Fibroblast of skin of back (primary cell): ENCODE measurements at regions not wholly inside any gene's neighbourhood (a gene's known extent, or its start where the extent isn't known, plus 50 kb on each side); places are given as distances from the start of the nearest gene placed in this dataset.

Experiments used
- DNase-seq: peaks from one replicate; pipeline ENCODE4 v3.0.0-alpha.2; 2013

DNA sequence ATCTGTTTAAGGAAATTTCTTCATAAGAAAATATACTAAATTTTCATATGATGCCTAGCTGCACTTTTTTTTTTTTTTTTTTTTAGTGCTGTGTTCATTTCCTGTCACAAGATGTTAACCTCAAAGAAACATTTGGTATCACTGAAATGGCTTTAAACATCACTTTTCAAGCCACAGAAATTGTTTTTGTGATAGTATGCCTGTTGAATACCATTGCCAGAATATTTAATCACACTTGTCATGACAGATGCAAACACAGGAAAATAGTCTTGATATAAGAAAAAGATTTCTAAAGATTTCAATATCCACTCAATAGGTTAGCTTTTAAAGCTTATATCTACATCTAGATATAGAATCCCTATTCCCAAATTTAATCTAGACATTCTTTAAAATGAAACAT, 608.5 kb upstream of the AGTR1 start:
- peak; percentile 29 for DNase-seq

DNA sequence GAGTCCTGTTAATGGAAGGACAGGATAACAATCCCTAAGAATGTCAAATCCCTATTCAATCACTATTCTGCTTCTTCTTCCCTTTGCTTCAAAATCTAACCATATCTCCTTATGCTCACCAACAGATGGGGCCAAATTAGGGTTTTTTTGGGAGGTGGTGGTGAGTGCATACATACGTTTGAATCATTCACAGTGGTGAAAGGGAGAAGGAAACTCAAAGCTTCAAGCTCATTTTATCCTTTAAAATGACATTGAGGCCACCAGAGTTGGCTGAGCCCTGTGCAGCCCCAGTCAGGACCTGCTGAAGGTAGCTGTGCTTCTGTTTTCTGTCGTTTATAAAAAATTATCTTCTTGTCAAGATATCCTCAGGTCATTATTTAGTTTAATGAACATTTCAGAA, 607.5 kb upstream of the AGTR1 start:
- no peak for DNase-seq

DNA sequence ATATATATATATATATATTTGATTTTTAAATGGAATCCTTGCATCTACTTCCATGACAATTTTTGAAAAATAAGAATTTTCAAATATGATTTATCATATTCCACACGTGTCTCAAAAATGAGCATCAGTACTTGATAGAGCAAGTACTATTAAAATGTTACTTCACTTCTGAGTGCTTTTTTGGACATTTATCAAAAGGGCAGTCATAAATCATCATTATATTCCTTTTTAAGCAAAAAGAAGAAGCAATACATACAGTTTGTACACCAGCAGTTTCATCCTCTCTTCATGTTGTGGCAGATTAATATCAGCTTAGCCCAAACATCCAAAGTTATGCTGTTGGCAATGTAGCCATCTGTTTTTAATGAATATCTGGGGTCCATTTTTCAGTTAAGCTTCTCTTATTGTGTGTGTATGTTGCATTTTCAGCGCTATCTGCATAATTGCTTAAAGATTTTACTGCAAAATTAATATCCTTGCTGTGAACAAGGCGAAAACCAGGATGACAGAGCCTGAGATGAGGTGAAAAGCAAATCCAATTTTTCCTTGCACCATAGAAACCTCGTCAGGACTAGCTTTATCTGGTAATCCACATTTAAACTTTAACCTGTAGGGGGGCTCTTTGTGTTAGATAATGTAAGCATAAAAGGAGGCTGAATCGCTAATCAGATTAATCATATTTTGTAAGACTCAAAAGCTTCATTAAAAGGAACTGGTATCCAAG, 604.9 kb upstream of the AGTR1 start:
- no peak for DNase-seq

DNA sequence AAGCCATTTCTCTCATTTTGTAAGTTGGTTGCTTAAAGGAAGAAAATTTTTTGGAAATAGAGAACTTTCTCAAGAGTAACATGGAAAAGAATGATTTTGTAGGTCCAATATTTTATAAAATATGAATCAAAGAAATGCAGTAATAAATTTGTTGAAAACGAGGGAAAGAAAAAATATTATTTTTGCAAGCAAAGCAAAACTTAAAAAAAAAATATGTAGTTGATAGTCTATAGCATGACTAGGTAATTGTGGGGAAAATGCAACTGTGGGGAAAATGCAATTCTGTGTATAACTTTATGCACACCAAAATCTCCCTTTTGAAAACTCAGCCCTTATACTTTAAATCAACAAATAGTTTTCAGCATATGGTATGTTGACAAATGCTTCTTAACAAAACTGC, 604.0 kb upstream of the AGTR1 start:
- no peak for DNase-seq

DNA sequence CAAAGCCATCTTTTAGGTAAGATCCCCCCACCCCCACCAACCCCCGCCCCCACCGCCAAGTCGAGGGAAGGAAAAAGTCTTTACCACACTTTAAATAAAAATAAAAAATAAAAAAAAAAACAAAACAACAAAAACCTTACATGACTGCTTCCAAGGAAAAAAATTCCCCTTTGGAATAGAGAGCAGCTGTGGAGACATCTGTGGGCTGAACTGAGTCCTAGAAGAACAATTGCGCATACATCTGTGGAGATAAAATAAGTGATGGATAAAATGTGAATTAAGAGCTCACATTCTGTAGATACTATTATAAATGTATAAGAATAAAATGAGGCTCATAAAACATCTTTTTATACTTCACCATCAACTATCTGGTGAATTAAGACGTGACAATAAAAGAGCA, 601.7 kb upstream of the AGTR1 start:
- no peak for DNase-seq

DNA sequence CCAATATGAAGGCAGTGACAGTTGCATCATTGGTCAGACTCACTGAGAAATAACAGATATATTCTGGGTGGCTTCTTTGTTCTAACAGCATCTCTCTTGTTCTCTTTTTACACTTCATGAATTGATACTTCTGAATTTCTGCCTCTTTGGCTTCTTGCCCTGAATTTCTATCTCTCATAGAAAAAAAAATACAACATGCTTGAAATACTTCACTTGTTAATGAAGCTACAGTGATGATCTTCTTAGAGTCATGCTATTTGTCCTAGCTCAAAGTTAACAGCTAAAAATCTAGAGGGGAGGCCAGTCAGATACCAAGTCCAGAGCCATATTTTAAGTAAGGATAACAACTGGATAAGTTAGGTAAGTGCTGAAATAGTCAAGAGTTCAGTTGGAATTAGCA, 597.2 kb upstream of the AGTR1 start:
- DNase-seq, result peak; percentile 57

DNA sequence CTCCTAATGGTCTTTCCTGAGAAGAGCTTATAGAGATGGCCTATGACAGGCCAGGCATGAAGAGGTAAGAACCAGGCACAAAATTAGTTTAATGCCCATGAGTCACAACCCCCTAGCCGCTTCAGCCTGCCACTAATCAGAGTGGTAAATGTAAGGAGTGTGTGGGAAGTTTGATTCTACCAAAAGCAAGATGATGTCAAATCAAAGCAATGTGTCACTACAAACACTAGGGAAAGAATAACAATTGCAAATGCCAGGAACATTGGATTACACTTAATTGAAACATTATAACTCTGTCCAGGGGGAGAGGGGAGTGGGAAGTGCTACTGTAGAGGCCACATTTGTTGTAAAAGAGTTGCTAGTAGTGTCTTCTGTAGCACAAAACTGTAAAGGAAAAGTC, 596.6 kb upstream of the AGTR1 start:
- DNase-seq, result peak; percentile 91

DNA sequence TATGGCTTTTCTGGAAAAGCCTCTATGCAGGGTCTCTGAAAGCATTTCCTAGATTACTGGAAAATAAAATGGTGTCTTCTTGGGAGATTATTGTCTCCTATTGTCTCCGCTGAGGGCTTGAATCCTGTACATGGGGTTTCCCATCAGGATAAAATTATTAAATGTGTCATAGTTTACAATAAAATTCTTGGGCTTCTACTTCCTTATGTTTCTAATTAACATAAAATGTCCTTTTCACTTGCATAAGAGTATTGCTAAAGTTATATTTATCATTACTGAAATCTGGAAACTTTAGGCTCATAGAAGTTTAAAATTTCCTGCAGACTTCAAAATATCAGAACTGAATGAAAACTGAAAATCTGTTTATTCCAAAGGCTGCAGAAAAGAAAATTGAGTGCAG, 595.5 kb upstream of the AGTR1 start:
- DNase-seq, result peak; percentile 39

DNA sequence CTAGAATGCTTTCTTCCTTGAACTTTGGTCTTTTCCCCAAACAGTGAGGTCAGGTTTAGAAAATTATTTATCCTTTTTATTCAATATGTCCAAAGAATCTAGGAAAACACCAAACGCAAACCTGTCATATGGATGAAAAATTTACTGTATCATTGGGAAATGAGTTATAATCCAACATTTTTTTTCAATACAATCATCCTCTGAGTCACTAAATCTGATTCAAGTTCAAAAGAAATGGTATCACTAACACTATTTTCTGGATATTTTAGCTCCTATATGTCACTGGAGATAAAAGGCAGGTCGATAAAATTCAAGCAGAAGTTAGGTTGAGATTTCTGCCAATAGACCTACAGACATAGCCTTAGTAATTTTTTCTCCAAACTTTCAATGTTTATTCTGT, 591.6 kb upstream of the AGTR1 start:
- DNase-seq, result peak; percentile 22

DNA sequence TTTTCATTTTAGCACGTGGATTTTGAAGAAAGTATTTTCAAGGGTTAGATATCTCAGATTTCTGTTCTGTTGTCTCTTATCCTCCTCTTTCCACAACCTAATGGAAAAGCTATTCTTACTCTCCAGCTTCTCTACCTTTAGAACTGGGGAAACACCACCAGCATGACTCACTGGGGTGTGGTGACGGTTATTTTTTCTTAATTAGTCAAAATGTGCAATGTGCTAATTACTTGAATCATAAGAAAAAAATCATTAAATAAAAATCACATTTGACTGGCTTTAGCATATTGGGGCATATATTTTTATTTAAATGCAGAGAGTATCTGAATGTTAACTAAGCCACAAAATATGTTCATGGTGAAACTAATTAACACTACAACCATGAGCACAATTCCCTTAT, 570.7 kb upstream of the AGTR1 start:
- no peak for DNase-seq

DNA sequence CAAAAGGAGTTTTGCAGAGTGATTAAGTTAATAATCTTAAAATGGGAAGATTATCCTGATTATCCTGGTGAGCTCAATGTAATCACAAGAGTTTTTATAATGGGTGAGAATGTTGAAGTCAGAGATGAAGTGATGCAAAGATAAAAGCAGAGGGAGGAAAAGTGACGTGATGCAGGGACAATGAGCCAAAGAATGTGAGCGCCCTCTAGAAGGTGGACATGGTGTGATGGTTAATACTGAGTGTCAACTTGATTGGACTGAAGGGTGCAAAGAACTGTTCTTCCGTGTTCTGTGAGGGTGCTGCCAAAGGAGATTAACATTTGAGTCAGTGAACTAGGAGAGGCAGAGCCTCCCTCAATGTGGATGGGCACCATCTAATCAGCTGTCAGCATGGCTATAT, 569.6 kb upstream of the AGTR1 start:
- DNase-seq, result no peak

DNA sequence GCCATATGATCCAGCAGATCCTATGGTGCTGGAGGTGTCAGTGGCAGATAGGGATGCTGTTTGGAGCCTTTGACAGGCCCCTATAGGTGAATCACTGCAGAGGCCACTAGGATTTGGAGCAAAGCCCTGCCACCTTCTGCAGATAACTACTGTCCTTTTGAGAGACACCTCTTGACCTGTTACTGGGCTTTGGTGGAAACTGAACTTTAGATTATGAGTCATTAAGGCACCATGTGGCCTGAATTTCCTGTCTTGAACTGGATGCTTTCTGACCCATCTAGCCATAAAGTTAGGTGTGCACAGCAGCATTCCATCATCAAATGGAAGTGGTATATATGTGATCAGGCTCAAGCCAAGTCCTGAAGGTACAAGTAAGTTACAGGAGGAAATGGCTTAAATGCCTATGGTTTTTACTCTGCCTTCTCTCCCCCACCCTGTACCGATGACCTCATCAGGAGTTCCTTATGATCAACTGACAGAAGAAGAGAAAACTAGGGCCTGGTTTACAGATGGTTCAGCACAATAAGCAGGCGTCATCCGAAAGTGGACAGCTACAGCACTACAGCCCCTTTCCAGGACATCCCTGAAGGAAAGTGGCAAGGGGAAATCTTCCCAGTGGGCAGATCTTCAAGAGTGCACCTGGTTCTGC, 565.6 kb upstream of the AGTR1 start:
- peak; percentile 36 for DNase-seq

DNA sequence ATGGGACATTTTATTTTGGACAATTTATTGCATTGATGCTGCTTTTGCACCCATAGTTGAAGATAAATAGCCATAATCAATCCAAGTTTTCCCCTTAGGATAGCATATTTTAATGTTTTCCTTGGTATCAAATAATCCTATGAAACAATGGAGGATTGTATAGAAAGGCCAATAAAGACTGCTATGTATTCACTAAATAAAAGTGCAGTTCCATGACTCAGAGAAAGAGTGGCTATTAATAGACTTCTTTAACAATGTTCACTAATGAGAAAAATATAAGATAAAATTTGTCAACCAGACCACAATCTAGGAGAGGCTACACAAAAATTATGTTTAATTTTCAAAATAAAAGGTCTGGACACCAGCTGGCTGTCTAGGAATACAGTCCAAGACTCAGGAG, 560.9 kb upstream of the AGTR1 start:
- no peak for DNase-seq

DNA sequence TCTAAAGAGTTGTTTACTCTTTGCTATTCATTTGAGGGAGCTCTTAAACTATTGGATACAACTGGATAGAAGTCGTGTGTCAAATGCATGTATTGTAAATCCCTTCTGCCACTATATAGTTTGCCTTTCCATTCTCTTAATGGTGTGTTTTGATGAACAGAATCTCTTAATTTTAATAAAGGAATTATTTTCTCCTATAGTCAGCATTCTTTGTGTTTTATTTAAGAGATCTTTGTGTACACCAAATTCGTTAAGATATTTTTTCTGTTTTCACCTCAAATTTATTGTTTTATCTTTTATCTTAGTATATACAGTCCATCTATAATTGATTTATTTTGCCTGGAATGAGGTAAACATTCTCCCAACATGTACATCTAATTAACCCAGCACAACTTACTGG, 551.5 kb upstream of the AGTR1 start:
- no peak for DNase-seq

DNA sequence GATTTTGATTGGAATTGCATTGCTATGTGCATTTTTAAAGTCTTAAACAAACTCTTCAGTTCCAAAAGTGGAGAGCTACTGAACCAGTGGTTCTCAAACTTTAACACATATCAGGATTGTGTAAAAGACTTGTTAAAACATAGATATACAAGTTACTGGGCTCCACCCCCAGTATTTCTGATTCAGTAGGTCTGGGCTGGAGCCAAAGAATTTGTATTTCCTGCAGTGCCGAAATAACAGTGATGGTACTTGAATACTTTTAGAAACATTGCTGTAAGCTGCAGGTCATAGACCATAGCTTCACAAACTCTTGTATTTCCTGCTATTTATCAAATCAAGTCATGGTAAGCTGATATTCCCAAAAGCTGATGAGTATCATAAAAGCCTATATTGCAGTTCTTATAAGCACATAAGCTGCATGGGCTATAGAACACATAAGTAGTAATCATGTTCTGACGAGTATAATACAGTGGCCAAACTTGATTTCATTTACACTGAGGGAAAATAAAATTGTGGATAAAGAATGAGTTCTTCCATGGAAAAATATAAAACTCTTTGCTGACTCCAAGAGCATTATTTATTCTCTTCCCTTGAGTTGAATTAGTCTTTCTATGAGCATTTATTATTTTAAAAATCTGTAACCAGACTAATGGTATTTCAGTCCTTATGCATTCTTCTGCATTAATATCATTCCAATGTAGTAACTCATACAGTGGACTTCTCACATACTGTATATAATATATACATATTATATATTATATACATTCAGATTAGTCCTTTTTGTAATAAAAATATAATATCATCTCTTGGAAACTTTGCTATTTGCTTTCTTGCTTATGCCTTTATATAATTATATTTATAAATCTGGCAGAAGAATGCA, 550.5 kb upstream of the AGTR1 start:
- DNase-seq, result peak; percentile 89

DNA sequence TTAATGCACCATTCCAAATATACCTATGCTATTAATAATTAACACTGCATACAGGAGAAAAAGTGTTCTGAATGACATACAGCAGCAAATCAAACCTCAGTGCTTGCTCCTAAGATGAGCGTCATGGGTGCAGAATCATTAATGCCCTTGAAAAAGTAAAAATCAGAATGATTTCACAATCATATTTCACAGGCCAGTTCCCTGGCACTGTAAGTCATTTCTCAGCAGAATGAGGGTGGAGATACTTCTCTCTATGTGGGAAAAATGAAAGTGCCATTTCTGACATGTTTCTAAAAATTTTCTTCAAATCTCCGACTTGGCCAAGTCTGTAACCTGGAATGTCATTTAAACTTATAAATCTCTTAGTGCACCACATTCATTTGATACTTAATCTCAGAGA, 549.8 kb upstream of the AGTR1 start:
- DNase-seq, result peak; percentile 15

DNA sequence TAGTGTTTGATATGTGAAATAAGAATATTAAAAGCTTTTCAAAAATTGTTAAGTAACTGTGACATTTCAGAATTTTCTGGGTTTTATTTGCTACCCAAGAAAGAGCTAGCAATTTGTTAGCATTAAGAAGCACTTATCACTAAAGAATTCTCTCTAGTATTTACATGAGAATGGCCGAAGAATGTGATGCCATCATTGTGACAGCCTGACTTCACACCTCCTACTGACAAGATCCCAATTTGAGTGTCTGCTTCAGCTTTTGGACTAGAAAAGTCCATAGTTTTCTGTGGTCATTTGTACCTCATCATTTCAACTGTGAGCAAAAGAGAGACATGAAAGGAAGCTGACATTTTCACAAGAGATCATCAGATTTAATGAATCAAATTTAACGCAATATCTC, 548.1 kb upstream of the AGTR1 start:
- peak; percentile 38 for DNase-seq

DNA sequence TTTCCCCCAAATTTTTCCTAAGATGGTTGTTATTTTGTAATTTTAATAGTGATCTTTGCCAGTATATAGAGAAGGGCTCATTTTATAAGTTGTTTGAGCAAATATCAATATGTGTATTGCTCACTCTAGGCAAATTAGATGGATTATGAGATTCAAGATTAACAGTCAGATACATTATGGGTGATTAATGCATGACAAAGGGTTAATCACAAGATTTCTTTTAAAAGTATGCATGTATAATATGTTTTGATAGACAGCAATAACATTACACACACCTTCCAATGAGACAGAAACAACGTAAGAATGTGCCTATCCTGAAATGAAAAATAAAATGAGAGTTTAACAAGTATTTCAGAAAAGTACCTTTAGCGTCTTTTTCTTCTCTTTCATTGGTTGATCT, 547.6 kb upstream of the AGTR1 start:
- peak; percentile 24 for DNase-seq

DNA sequence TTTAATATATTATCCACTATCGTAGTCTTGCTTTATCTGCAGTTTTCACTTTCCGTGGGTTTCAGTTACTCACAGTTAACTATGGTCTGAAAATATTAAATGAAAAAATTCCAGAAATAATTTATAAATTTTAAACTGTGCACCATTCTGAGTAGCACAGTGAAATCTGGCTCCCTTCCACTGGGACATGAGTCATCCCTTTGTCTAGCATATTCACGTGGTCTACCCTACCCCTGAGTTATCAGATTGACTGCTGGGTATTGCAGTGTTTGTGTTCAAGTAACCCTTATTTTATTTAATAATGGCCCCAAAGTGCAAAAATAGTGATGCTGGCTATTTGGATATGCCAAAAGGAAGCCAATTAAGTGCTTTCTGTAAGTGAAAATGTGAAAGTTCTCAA, 539.5 kb upstream of the AGTR1 start:
- DNase-seq, result peak; percentile 86

DNA sequence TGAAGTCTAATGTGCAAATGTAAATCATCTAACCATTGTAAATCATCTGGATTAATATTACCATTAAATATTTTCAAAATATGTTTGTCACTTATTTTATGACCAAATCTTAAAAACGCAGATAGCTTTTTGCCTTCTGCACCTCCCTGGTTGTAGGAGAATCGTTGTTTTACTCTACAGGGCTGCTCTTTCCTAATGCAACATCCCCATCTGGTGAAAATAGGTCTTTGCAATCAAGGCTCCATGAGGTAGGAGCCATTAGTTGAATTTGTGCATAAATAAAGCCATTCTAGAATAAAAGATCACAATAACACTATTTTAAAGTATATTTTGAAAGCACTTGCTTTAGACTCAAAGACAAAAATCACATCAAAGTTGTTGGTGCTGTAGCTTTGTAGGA, 535.6 kb upstream of the AGTR1 start:
- peak; percentile 23 for DNase-seq

DNA sequence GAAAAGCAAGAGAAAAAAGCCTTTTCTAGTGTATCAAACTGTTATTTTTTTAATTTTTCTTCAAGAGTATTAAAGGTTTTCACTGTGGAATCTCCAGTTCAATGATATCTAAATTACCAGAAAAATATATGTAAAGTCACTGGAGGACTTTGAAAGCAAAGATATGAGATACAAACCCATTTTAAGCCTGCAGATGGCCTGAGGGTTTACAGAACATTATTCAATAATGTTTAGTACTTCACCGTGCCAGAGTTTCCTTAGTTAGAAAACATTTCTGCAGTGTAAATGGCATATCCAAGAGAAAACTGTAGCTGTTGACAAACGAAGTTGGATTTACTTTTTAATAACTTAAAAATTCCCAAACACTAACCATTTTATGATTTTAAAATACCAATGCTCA, 529.4 kb upstream of the AGTR1 start:
- DNase-seq, result no peak

DNA sequence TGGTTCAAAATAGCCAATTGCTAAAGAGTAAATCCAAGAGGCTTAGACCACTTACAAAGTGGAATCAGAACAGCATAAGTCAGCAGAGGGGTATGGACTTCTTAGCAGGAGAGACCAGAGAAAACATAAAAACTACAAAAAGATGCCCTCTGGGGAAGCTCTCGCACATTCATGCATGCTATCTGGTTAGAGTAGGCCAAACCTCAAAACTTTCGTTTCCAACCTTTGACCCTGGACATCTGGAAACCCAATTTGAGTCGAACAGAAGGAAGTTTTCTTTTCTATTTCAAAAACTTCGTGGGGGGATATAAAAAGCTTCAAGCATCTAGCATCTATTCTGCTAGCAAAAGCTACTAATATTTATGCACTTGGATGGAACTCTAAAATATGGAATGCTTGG, 523.9 kb upstream of the AGTR1 start:
- DNase-seq, result no peak

DNA sequence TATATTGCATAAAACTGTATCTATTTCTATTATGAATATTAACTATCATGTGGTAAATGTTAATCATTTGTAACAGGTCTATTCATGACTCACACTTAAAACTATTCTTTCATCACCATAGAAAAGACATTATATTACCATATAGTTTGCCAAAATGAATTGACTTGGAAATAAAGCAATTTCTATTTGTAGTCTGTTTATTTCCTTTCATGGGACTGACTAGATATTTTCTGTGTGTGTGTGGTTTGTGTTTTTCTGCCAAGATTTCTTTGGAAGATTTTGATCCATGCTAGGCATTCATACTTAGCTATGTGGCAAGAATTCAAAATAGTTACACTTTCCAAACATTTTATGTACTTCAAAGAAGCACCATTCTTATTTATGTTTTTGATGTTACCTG, 522.5 kb upstream of the AGTR1 start:
- peak; percentile 36 for DNase-seq

DNA sequence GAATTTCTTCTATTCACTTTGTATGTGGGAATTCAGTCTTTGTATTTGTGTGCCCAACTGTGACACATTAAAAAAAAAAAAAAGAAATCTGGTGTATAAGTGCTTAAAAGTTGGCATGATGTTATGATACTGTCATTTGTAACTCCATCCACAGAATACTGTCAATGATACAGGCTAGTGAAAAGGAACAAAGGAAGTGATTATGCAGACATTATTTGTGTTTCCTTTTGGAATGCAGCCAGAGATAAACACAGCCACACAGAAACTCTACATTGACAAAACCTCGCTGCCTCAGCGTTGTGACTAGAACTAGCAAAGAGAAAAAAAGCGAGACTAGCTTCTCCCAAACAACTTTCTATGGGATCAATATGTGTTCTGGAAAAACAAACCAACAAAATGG, 519.2 kb upstream of the AGTR1 start:
- no peak for DNase-seq
